NAMALWA (cell line): ENCODE measurements at regions not wholly inside any gene's neighbourhood (a gene's known extent, or its start where the extent isn't known, plus 50 kb on each side); places are given as distances from the start of the nearest gene placed in this dataset.
A peak's percentile ranks its signal among the peaks of the same experiment; 100 is the strongest.
"Not testable (repeated sequence)": the region's sequence is repeated elsewhere in the genome, so short reads cannot be mapped to it uniquely, and the experiment has no call there.

ENCODE experiments used
- DNase-seq: peaks from one replicate; pipeline ENCODE4 v3.0.0-alpha.2; 2015; ENCODE audit warnings: low spot score

DNA sequence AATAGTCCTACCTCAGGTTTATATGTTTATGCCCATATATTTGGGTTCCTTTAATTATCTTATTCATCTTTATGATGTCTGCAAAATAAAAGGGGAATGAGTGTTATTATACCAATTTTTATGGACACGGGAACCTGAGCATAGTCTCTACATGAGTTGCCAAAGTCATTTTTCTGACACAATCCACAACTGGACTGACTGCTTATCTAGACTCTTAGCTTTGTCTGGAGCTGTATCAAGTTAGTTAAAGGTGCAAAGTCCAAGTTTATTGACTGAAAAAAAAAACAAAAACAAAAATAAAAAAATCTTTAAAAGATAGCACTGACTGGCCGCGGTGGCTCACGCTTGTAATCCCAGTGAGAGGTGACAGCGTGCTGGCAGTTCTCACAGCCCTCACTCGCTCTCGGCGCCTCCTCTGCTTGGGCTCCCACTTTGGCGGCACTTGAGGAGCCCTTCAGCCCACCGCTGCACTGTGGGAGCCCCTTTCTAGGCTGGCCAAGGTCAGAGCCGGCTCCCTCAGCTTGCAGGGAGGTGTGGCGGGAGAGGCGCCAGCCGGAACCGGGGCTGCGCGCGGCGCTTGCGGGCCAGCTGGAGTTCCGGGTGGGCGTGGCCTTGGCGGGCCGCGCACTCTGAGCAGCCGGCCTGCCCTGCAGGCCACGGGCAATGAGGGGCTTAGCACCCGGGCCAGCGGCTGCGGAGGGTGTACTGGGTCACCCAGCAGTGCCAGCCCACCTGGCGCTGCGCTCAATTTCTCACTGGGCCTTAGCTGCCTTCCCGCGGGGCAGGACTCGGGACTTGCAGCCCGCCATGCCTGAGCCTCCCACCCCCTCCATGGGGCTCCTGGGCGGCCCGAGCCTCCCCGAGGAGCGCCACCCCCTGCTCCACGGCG lies 116.6 kb upstream of the MBNL1 start:
- not testable (repeated sequence) for DNase-seq

DNA sequence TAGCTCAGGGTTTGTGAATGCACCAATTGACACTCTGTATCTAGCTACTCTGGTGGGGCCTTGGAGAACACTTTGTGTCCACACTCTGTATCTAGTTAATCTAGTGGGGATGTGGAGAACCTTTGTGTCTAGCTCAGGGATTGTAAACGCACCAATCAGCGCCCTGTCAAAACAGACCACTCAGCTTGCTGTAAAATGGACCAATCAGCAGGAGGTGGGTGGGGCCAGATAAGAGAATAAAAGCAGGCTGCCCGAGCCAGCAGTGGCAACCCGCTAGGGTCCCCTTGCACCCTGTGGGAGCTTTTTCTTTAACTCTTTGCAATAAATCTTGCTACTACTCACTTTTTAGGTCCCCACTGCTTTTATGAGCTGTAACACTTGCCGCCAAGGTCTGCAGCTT lies 115.6 kb upstream of the MBNL1 start:
- DNase-seq, result not testable (repeated sequence)

GRCh38 chr3:152155246-152156020 lies 113.3 kb upstream of the MBNL1 start:
- DNase-seq, result no peak

DNA sequence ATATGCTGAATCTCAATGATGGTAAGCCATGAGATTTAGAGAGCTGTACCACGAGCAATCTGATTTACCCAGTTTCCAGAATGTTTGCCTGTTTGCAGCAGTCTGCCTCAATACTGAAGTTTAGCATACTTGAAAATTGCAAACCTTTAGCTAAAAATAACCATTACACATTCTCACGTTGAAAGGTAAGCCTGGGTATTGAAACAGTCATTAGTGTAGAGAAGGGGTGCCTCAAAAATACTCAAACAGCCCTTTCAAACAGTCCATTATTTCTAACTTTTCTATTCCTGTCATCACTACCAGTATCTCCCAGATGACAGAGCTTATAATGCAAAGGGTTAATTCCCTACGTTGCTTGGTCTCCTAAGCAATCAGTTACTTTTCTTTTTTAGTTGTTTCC lies 111.8 kb upstream of the MBNL1 start:
- DNase-seq, result no peak

GRCh38 chr3:152157337-152157736 lies 111.4 kb upstream of the MBNL1 start:
- no peak for DNase-seq

DNA sequence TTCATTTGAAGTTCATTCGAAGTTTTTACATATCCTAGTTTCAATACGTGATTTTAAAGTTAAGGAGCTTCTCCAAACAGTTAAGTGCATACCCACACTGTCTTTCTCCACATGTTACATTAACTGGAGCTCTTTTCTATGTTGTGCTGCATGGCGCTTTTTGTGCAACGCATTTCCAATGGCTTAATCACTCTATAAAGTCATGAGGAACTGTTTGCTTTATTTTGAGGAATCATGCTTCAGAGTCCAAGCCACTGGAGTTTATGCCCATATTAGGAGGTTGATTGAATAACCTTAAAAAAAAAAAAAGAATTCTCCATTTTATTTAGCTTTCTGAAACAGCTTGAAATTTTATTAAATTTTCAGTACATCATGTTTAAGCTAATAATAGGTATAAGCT lies 109.4 kb upstream of the MBNL1 start:
- no peak for DNase-seq

DNA sequence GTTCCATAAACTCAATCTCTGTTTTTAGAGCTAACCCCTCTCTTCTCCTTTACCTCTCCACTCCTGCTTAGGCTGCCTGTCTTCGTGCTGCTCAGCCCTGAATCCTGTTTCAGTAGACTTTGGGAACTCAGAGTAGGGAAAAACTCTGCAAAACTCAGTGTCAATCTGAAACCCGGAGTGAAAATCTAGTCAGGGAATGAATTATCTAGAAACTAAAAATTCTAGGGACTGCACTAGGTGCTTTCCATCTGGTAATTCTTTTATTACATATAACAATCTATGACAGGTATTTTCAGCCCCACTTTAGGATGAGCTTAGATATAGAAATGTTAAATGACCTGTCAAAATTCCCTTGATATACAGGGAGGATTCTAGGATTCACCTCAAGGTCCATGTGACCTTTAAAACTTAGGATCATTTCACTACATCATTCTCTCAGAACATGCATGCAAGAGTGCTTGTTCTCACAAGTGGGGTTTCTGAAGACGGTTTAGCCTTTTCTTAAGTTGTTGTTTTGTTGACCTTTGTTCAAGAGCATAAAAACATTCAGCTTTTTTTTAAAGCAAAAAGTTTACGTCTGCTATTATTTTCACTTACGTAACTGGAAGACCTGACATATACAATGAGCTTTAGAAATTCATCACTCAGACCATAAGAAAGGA lies 108.2 kb upstream of the MBNL1 start:
- no peak for DNase-seq

- DNase-seq, result no peak
These were observed 96.3 kb upstream of the MBNL1 start for GRCh38 chr3:152172460-152172859.

GRCh38 chr3:152173627-152174026 lies 95.1 kb upstream of the MBNL1 start:
- no peak for DNase-seq

GRCh38 chr3:152174876-152175527 lies 93.7 kb upstream of the MBNL1 start:
- no peak for DNase-seq

- no peak for DNase-seq
These were observed 93.2 kb upstream of the MBNL1 start for GRCh38 chr3:152175528-152175889.

GRCh38 chr3:152176241-152176640 lies 92.5 kb upstream of the MBNL1 start:
- DNase-seq, result no peak

DNA sequence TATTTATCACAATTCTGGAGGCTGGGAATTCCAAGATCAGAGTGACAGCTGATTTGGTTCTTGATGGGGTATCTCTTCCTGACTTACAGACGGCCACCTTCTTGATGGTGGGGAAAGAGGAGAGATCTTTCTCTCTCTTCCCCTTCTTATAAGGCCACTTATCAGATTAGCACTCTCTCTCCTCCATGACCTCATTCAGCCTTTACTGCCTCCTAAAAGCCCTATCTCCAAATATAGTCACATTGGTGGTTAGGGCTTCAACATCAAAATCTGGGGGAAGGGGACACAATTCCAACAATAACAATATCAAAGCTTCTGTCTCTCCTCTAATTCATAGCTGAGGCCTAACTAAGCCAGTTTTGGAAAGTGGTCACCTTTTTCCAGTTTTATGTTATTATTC lies 91.7 kb upstream of the MBNL1 start:
- DNase-seq, result no peak

DNA sequence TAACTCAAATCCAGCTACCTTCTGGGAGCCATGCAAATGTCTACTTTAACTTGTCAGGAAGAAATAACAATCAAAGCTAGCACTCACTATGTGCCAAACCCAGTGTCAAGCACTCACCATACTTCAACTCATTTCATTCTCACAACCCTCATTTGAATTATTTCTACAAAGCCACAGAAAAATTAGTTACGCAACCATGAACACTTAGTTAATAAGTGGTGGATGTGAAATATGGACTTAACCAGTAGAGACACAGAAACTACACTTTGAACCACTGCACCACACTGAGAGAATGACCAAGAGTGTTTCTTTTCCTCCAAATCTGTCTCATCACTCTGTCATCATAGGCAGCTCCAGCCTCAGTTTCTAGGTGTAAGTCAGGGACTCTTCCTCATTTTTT lies 91.0 kb upstream of the MBNL1 start:
- DNase-seq, result no peak

DNA sequence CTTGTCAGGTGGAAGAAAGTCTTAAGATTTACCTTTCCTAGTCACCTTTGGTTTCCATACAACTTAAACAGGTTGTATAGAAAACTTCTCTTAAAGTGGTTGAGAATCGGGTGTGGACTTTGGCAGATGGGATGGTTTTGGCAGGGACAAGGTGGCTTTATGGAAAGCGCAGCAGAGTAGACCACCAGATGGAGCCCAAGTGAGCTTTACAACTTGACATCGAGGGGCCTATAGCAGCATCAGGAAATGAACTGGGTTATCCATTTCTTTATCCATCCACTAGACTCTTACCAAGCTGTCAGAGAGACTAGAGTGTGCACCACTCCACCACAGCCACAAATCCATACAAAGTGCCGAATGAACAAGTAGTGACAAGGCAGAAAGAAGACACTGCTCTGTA lies 85.3 kb upstream of the MBNL1 start:
- peak; percentile 86 for DNase-seq

- DNase-seq, result no peak
These were observed 83.6 kb upstream of the MBNL1 start for GRCh38 chr3:152184971-152185686.

- no peak for DNase-seq
These were observed 82.7 kb upstream of the MBNL1 start for GRCh38 chr3:152185891-152186630.

DNA sequence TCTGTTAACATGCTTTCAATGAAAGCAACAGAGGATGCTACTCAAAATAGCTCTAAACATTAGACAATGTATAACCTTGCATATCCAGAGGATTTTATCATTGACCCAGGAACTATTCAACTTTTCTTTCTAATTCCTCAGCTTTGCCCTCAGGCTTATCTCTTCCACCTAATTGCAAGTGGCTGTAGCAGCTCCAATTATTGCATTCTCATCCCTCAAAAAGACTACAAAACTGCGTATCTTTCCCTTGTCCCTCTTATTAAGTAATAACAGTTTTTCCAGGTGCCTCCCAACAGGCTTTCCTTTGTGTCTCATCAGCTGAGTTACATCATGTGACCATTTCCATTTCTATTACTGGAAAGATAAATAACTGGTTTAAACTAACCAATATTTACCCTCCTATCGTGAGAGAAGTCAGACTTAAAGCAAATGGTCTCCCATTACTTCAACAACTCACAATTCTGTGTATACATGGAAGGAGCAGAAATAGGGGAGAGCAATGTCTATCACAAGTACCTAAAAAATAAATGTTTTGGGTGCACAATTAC lies 78.0 kb upstream of the MBNL1 start:
- DNase-seq, result no peak

DNA sequence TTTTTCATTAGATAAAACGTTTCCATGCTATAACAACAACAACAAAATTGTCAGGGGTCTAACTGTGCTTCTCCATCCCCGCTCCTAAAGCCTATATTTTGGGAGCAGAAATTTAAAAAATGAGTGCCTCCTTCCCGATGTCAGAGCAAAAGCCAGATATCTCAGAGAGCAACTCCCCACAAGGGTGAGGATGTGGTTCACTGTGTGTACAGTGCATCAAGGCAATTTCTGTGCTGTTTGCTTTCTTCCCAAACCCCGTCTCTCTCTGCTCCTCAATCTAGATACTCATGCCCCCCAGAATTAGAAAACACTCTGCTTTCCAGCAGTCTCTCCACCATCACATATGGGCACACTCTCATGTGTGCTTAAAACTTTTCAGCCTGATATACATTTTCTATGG lies 76.7 kb upstream of the MBNL1 start:
- no peak for DNase-seq

DNA sequence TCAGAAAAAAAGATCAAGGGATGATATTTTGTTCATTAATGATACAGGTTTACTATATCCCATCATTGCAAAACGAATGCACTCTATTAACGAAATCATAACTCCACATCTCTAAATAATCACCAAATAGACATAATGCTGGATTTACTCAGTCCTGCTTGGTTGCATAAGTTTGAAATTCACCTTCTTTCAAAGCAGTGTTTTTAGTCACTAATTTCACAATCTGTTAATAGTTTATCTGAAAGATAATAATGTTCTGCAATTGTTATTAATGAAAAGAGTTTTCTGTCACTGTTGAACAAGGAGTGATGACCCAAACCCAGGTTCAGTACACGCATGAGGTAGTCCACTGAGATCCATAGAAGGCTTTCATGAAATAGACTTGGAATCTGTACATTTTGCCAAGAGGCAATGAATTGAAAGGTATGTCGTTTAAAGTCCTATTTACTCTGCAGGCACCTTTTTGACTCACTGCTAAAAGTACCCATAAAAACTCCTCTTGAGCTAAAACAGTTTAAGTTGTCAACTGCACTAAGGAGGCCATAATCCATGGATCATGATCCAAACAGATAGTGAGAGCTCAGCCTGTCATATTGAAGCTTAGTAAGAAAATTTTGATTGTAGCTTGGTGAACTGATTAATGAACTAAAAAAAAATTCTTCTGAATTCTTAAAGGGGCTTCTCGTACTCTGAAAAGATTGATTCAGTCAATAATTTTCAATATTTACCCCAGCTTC lies 75.6 kb upstream of the MBNL1 start:
- DNase-seq, result peak; percentile 25
